Transverse colon (tissue), 4 donors: ENCODE measurements at regions not wholly inside any gene's neighbourhood (a gene's known extent, or its start where the extent isn't known, plus 50 kb on each side); places are given as distances from the start of the nearest gene placed in this dataset.

ENCODE experiments used
- DNase-seq: peaks from one replicate; pipeline ENCODE4 v3.0.0-alpha.2; 2019
- H3K27ac ChIP-seq, 4 donors: fragments of 200-600 bp; sonication (generic); 2 replicates each; pipeline ENCODE4 v1.5.1; 2016 to 2018; ENCODE audit warnings: inconsistent platforms in 4 of 4
- H3K27me3 ChIP-seq: fragments of 200-600 bp; sonication (generic); 2 replicates; pipeline ENCODE4 v1.5.1; 2017; ENCODE audit warnings: inconsistent platforms
- H3K36me3 ChIP-seq, 4 donors: fragments of 200-600 bp; sonication (generic); 2 replicates each; pipeline ENCODE4 v1.5.1; 2017 to 2019; ENCODE audit warnings: inconsistent platforms in 4 of 4
- H3K4me1 ChIP-seq, 4 donors: fragments of 200-600 bp; sonication (generic); 2 replicates each; pipeline ENCODE4 v1.5.1; 2017 to 2020; ENCODE audit warnings: inconsistent platforms in 4 of 4
- H3K4me3 ChIP-seq, 4 donors: fragments of 200-600 bp; sonication (generic); 1 replicate in 1 of 4; 2 replicates in 3 of 4; pipeline versions ENCODE4 v1.5.1 to v1.6.1; 2017 to 2019; ENCODE audit warnings: inconsistent platforms in 4 of 4
- H3K9me3 ChIP-seq, 2 donors: fragments of 200-600 bp; sonication (generic); 2 replicates each; pipeline ENCODE4 v1.5.1; 2017 to 2019; ENCODE audit warnings: inconsistent platforms in 2 of 2
- EP300 ChIP-seq: sonication (generic); formaldehyde crosslinking; IDR thresholded peaks from one replicate; pipeline ENCODE4 v1.6.1; 2017; ENCODE audit warnings: antibody characterized with exemption, low read depth
- POLR2A ChIP-seq: fragments of 450-650 bp; IDR thresholded peaks from one replicate; pipeline ENCODE4 v1.6.1; 2016; ENCODE audit warnings: antibody characterized with exemption, mild to moderate bottlenecking, moderate library complexity
- POLR2AphosphoS5 ChIP-seq, 3 donors: sonication (generic); formaldehyde crosslinking; IDR thresholded peaks; one replicate each; pipeline ENCODE4 v1.6.1; 2016; ENCODE audit warnings: antibody characterized with exemption in 3 of 3
- WGBS, 2 donors: methylation state at CpG; one replicate each; pipeline ENCODE4 v1.1.5; 2018; ENCODE audit warnings: low coverage in 1 of 2; 5-methylcytosine and 5-hydroxymethylcytosine counted together
- in situ Hi-C, 4 donors: fragments of 200-750 bp; cut with MboI; loops; one replicate each; pipeline versions ENCODE4 v1.15.0 to v1.15.1; 2017; ENCODE audit warnings: low sequenced_read_pairs in 3 of 4, low pct_ligation_motif_present in 1 of 4, low pct_unique_long_range_greater_than_20kb in 1 of 4
- intact Hi-C: fragments of 100-400 bp; cut with DNase I; formaldehyde crosslinking; loops from one replicate; pipeline ENCODE4 v1.15.1; 2023; ENCODE audit warnings: low total_unique reads
- TF ChIP-seq, protein P1 (sequence below), 5 experiments: fragments of 200-600 bp in 3 of 5; fragments of 450-650 bp in 2 of 5; sonication (generic) in 3 of 5; IDR thresholded peaks; 1 replicate in 2 of 5; 2 replicates in 3 of 5; pipeline ENCODE4 v1.5.1; 2016 to 2017; ENCODE audit warnings: antibody characterized with exemption in 5 of 5, inconsistent platforms in 3 of 5, mild to moderate bottlenecking in 2 of 5, moderate library complexity in 1 of 5

DNA sequence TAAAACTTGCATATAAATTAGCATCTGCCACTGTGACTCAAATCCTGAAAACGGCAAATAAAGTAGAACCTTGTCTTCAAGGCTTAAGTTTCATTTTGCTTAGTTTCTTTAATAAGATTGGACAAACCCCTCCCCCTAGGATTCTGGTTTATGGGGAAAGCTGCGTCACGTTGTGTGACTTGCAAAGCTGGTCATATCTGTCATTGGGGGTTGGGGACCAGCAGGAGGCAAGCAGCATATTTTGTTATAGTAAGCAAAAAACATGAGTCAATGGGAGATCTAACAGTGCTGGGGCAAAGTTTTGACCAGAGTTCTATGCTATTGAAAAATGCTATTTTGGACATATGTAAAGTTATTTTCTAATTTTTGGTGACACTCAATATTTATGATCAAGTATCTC, 407.3 kb downstream of the PCDH18 start:
- no peaks in the 10 kb centered on the region for H3K9me3 ChIP-seq
- H3K4me3 ChIP-seq, result peak overlapping the region in 3 of 4 donors; percentile 14 to 33 (median 17)
- H3K4me1 ChIP-seq, result no peaks in the 10 kb centered on the region
- DNase-seq, result no peak
- in situ Hi-C loops, result loop anchor here in 1 of 4 donors (25.0 kb wide), 1 partner anchor 737 kb away; no protein-coding TSS in a partner anchor
- no peaks in the 10 kb centered on the region for H3K27me3 ChIP-seq
- TF ChIP-seq, protein P1, sequence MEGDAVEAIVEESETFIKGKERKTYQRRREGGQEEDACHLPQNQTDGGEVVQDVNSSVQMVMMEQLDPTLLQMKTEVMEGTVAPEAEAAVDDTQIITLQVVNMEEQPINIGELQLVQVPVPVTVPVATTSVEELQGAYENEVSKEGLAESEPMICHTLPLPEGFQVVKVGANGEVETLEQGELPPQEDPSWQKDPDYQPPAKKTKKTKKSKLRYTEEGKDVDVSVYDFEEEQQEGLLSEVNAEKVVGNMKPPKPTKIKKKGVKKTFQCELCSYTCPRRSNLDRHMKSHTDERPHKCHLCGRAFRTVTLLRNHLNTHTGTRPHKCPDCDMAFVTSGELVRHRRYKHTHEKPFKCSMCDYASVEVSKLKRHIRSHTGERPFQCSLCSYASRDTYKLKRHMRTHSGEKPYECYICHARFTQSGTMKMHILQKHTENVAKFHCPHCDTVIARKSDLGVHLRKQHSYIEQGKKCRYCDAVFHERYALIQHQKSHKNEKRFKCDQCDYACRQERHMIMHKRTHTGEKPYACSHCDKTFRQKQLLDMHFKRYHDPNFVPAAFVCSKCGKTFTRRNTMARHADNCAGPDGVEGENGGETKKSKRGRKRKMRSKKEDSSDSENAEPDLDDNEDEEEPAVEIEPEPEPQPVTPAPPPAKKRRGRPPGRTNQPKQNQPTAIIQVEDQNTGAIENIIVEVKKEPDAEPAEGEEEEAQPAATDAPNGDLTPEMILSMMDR (IDR thresholded peaks at IDR 0.05), result no peak
- TF ChIP-seq EP300, result no peak
- TF ChIP-seq POLR2A, result no peak
- TF ChIP-seq POLR2AphosphoS5 (IDR thresholded peaks at IDR 0.05), result no peak
- H3K27ac ChIP-seq, result no peak overlapping the region
- WGBS, 2 donors, result 19 to 29% methylated on average over 3 of the region's 3 CpGs
- no peaks in the 10 kb centered on the region for H3K36me3 ChIP-seq
- intact Hi-C loops, result no loop called here

GRCh38 chr4:137124278-137124932, 407.9 kb downstream of the PCDH18 start:
- in situ Hi-C loops, result no loop called here

DNA sequence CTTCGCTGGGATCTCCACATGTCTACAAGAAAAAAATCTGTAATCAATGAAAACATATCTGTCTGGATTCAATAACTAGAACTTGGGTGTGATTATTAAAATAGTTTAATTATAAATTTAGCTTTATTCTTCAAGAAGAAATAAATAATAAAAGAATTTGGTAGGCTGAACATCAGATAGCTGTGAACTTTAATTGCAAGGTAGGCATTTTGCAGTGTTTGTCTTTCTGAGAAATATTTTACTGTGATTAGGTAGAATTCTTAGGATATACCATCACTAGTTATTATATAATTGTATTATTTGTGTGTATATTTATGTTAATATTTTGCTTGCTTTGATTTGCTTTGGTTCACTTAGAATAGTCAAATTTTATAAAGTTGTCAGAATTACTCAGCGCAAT, 409.4 kb downstream of the PCDH18 start:
- no peak for DNase-seq
- Histone ChIP-seq H3K9me3 (no peaks in the 10 kb centered on the region), H3K27me3 (no peaks in the 10 kb centered on the region), H3K4me1 (no peaks in the 10 kb centered on the region), H3K27ac (no peak overlapping the region), H3K4me3 (no peak overlapping the region), H3K36me3 (no peaks in the 10 kb centered on the region)
- in situ Hi-C loops, result no loop called here
- TF ChIP-seq POLR2AphosphoS5 (IDR thresholded peaks at IDR 0.05) (no peak), POLR2A (no peak), EP300 (no peak)
- TF ChIP-seq, protein P1 (IDR thresholded peaks at IDR 0.05), result no peak
- WGBS, 2 donors, result 89 to 92% methylated on average over 2 of the region's 2 CpGs
- intact Hi-C loops, result loop anchor here (5.0 kb wide), 1 partner anchor 739 kb away; no protein-coding TSS in a partner anchor

More at GRCh38 chr4:137124278-137124932, 407.9 kb downstream of the PCDH18 start:
- intact Hi-C loops, result loop anchor here (5.0 kb wide), 1 partner anchor 738 kb away; no protein-coding TSS in a partner anchor
- no peak overlapping the region for H3K27ac ChIP-seq
- no peaks in the 10 kb centered on the region for H3K9me3 ChIP-seq
- H3K4me3 ChIP-seq, result peak overlapping the region in 3 of 4 donors; percentile 14 to 33 (median 17)
- H3K36me3 ChIP-seq, result no peaks in the 10 kb centered on the region
- WGBS, 2 donors, result 32 to 54% methylated on average over 5 of the region's 5 CpGs
- no peak for TF ChIP-seq EP300
- TF ChIP-seq, protein P1 (IDR thresholded peaks at IDR 0.05), result peak; percentile 26 to 39 (median 35)
- no peaks in the 10 kb centered on the region for H3K27me3 ChIP-seq
- H3K4me1 ChIP-seq, result no peaks in the 10 kb centered on the region
- DNase-seq, result no peak

GRCh38 chr4:137116144-137116543, 416.1 kb downstream of the PCDH18 start:
- TF ChIP-seq, protein P1 (IDR thresholded peaks at IDR 0.05), result no peak
- no peak for TF ChIP-seq EP300
- no peak for TF ChIP-seq POLR2AphosphoS5 (IDR thresholded peaks at IDR 0.05)
- TF ChIP-seq POLR2A, result no peak
- Histone ChIP-seq H3K36me3 (no peaks in the 10 kb centered on the region), H3K4me3 (no peak overlapping the region), H3K27me3 (no peaks in the 10 kb centered on the region), H3K27ac (no peak overlapping the region), H3K4me1 (no peaks in the 10 kb centered on the region), H3K9me3 (no peaks in the 10 kb centered on the region)
- intact Hi-C loops (no loop called here), in situ Hi-C loops (no loop called here)
- no peak for DNase-seq
- 64 to 79% methylated on average over 2 to 3 of the region's 3 CpGs for WGBS, 2 donors
